Ishikawa (cell line): ENCODE measurements at regions not wholly inside any gene's neighbourhood (a gene's known extent, or its start where the extent isn't known, plus 50 kb on each side); places are given as distances from the start of the nearest gene placed in this dataset.
A peak's percentile ranks its signal among the peaks of the same experiment; 100 is the strongest.

Experiments
- CEBPB ChIP-seq: IDR thresholded peaks from 2 replicates; pipeline ENCODE4 v1.6.1; 2012
- CREB1 ChIP-seq: IDR thresholded peaks from 2 replicates; pipeline ENCODE4 v1.6.1; 2012; ENCODE audit warnings: low read depth
- EGR1 ChIP-seq: IDR thresholded peaks from 2 replicates; pipeline ENCODE4 v1.6.1; 2012
- EP300 ChIP-seq: IDR thresholded peaks from 2 replicates; pipeline ENCODE4 v1.6.1; 2012; ENCODE audit warnings: borderline replicate concordance
- FOXM1 ChIP-seq: IDR thresholded peaks from 2 replicates; pipeline ENCODE4 v1.6.1; 2012; ENCODE audit warnings: low read depth, borderline replicate concordance
- MAX ChIP-seq: IDR thresholded peaks from 2 replicates; pipeline ENCODE4 v1.6.1; 2012
- NFIC ChIP-seq: IDR thresholded peaks from 2 replicates; pipeline ENCODE4 v1.6.1; 2012
- RAD21 ChIP-seq: IDR thresholded peaks from 2 replicates; pipeline ENCODE4 v1.6.1; 2012; ENCODE audit warnings: low read depth
- REST ChIP-seq: IDR thresholded peaks from 2 replicates; pipeline ENCODE4 v1.6.1; 2012; ENCODE audit warnings: low read depth, mild to moderate bottlenecking
- TAF1 ChIP-seq: IDR thresholded peaks from 2 replicates; pipeline ENCODE4 v1.6.1; 2012; ENCODE audit warnings: low read depth, mild to moderate bottlenecking
- TCF12 ChIP-seq: IDR thresholded peaks from 2 replicates; pipeline ENCODE4 v1.6.1; 2012; ENCODE audit warnings: low read depth
- TEAD4 ChIP-seq: IDR thresholded peaks from 2 replicates; pipeline ENCODE4 v1.6.1; 2012
- USF1 ChIP-seq: IDR thresholded peaks from 2 replicates; pipeline ENCODE4 v1.6.1; 2012
- YY1 ChIP-seq: IDR thresholded peaks from 2 replicates; pipeline ENCODE4 v1.6.1; 2012; ENCODE audit warnings: low read depth
- ZBTB7A ChIP-seq: IDR thresholded peaks from 2 replicates; pipeline ENCODE4 v1.6.1; 2012; ENCODE audit warnings: low read depth

DNA sequence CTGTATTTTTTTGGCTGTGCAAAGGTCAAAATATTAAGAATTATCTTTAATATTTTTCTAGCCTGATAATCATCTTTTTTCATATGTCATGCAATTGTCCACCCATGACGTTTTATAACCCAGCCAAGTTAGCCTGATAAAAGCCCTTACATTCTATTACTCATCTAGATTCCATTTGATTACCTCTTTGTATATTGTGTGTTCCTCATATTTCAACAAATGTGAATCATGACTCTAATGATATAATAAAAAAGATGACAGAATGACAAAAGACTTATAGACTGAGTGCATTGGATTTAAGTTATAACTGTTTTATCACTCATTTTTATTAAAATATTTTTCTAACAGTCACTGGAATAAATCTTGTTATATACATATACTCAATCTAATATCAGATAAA, 1560.0 kb upstream of the LRRTM3 start:
- TF ChIP-seq USF1 (no peak), YY1 (no peak), NFIC (no peak), FOXM1 (no peak), EGR1 (no peak), RAD21 (no peak), EP300 (no peak), TAF1 (no peak), CREB1 (no peak), CEBPB (no peak), TEAD4 (no peak), MAX (no peak), ZBTB7A (no peak), REST (no peak), TCF12 (no peak)

GRCh38 chr10:65367706-65368105, 1558.1 kb upstream of the LRRTM3 start:
- no peak for TF ChIP-seq ZBTB7A
- TF ChIP-seq CREB1 = no peak
- TF ChIP-seq USF1 = no peak
- no peak for TF ChIP-seq TAF1
- TF ChIP-seq TCF12 = no peak
- TF ChIP-seq REST = no peak
- TF ChIP-seq FOXM1 = no peak
- TF ChIP-seq EP300 = no peak
- TF ChIP-seq YY1 = no peak
- no peak for TF ChIP-seq EGR1
- TF ChIP-seq CEBPB = no peak

DNA sequence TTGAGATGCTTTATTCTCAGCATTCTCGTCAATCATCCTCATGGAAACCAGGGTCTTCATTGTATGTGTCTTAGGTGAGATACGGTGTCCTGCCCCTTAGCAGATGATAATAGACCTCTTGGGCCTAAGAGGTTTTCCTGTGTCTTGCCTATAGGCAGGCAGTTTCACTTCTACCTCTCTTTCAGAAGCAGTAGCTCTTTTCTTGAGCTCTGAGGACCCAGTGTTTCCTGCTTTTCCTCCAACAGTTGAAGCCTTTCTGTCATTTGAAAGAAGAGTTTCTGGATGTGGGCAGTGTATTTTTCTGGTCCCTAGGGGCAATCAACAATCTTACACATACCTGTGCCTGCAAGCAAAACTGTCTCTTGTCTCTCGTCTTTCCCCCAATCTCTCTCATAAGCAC, 1550.3 kb upstream of the LRRTM3 start:
- TF ChIP-seq FOXM1 = no peak
- TF ChIP-seq EGR1 = no peak
- no peak for TF ChIP-seq NFIC
- TF ChIP-seq YY1 = no peak
- TF ChIP-seq REST = no peak
- TF ChIP-seq CEBPB = no peak
- no peak for TF ChIP-seq TEAD4
- no peak for TF ChIP-seq EP300

GRCh38 chr10:65377687-65378086, 1548.1 kb upstream of the LRRTM3 start:
- TF ChIP-seq MAX (no peak), TEAD4 (peak; percentile 21; the same call in 1 of the 2 replicates), EP300 (no peak), EGR1 (no peak), TAF1 (no peak), RAD21 (no peak)

DNA sequence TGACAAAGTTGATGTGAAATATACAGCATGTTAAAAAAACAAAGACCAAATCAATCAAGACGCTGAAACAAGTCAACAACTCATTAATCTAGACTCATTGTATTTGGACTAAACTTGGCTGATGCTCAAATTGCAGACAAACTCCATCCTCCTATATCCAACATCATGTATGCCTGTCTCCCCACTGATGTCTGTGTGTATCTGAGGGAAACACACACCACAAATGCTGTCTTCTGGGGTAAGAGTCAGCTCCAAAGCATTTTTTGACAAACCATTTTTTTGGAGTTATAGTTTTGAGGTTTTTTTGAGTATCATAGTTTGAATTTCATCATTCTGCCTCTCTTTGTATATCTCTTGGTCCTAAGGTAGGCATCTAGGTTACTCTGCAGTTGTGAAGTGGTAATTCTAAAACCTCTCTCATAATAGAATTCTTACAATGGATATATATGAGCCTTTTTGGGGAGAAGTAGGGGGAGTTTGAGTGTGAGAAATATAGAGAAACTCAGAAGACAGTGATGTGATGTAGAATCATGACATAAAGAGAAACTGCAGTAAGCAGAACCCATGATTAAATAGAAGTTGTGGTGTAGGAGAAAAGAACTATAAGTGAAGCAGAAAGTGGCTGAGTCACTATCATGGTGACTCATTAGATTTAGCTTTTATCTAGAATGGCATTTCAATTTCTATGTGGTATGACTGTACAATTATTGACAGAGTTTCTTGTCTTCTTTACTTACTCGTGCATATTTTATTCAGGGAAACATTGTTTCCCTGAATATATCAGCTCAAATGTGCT, 1531.1 kb upstream of the LRRTM3 start:
- TF ChIP-seq REST (no peak), TCF12 (no peak), RAD21 (no peak), MAX (no peak), CREB1 (no peak), YY1 (no peak), FOXM1 (no peak), TEAD4 (no peak), CEBPB (no peak), NFIC (no peak), TAF1 (no peak), USF1 (no peak), EP300 (no peak)
